OCI-LY7 (cell line): ENCODE measurements at regions not wholly inside any gene's neighbourhood (a gene's known extent, or its start where the extent isn't known, plus 50 kb on each side); places are given as distances from the start of the nearest gene placed in this dataset.

Experiments
- CTCF ChIP-seq: fragments of 200-600 bp; sonication (generic); conservative IDR thresholded peaks from 2 replicates; pipeline ENCODE4 v1.5.1; 2014; ENCODE audit warnings: mild to moderate bottlenecking, antibody characterized with exemption, low read length, moderate library complexity, mixed read lengths
- EZH2phosphoT487 ChIP-seq: fragments of 200-600 bp; sonication (generic); IDR thresholded peaks from 2 replicates; pipeline ENCODE4 v1.6.1; 2018; ENCODE audit warnings: low read depth, borderline replicate concordance, mild to moderate bottlenecking, mixed run types, antibody characterized with exemption, low read length, moderate library complexity, mixed read lengths

GRCh38 chr13:48178126-48178525 lies 54.9 kb upstream of the ITM2B start:
- TF ChIP-seq CTCF (no peak), EZH2phosphoT487 (no peak)
